Testis (tissue), 2 donors: ENCODE measurements at regions not wholly inside any gene's neighbourhood (a gene's known extent, or its start where the extent isn't known, plus 50 kb on each side); places are given as distances from the start of the nearest gene placed in this dataset.

ENCODE experiments used
- POLR2A ChIP-seq: fragments of 450-650 bp; IDR thresholded peaks from one replicate; pipeline ENCODE4 v1.6.1; 2017; ENCODE audit warnings: antibody characterized with exemption, mild to moderate bottlenecking, moderate library complexity
- TF ChIP-seq, protein P1 (sequence below), 3 experiments: fragments of 450-650 bp in 2 of 3; fragments of 200-600 bp in 1 of 3; sonication (generic) in 1 of 3; IDR thresholded peaks; one replicate each; pipeline ENCODE4 v1.5.1; 2016 to 2019; ENCODE audit warnings: antibody characterized with exemption in 3 of 3, mild to moderate bottlenecking in 2 of 3, moderate library complexity in 1 of 3

DNA sequence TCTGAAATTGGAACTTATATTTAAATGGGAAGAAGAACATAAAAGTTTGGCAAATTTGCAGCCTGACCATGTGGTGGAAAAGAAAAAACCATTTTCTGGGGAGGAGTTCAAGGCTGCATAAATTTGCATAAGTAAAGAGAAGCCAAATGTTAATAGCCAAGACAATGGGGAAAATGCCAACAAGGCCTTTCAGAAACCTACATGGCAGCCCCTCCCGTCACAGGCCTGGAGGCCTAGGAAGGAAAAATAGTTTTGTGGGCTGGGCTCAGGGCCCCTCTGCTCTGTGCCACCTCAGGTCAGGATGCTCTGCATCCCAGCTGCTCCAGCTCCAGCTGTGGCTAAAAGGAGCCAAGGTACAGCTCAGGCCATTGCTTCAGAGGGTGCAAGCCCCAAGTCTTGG, 67.6 kb upstream of the CCDC60 start:
- TF ChIP-seq, protein P1, sequence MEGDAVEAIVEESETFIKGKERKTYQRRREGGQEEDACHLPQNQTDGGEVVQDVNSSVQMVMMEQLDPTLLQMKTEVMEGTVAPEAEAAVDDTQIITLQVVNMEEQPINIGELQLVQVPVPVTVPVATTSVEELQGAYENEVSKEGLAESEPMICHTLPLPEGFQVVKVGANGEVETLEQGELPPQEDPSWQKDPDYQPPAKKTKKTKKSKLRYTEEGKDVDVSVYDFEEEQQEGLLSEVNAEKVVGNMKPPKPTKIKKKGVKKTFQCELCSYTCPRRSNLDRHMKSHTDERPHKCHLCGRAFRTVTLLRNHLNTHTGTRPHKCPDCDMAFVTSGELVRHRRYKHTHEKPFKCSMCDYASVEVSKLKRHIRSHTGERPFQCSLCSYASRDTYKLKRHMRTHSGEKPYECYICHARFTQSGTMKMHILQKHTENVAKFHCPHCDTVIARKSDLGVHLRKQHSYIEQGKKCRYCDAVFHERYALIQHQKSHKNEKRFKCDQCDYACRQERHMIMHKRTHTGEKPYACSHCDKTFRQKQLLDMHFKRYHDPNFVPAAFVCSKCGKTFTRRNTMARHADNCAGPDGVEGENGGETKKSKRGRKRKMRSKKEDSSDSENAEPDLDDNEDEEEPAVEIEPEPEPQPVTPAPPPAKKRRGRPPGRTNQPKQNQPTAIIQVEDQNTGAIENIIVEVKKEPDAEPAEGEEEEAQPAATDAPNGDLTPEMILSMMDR (IDR thresholded peaks at IDR 0.05), result no peak
- no peak for TF ChIP-seq POLR2A
